ENCODE measurements at regions not wholly inside any gene's neighbourhood (a gene's known extent, or its start where the extent isn't known, plus 50 kb on each side); places are given as distances from the start of the nearest gene placed in this dataset.

GRCh38 chr7:45390180-45390579 is 184.0 kb upstream of the ADCY1 start:
- no peak overlapping the region for H3K27ac ChIP-seq (ENCODE audit: low read depth, low read length, poor library complexity, severe bottlenecking)
- H3K9me2 ChIP-seq (ENCODE audit: insufficient read depth, low read length) = no peaks in the 10 kb centered on the region
- no peak overlapping the region for H2AFZ ChIP-seq (ENCODE audit: low read length)
- TF ChIP-seq, protein P1, sequence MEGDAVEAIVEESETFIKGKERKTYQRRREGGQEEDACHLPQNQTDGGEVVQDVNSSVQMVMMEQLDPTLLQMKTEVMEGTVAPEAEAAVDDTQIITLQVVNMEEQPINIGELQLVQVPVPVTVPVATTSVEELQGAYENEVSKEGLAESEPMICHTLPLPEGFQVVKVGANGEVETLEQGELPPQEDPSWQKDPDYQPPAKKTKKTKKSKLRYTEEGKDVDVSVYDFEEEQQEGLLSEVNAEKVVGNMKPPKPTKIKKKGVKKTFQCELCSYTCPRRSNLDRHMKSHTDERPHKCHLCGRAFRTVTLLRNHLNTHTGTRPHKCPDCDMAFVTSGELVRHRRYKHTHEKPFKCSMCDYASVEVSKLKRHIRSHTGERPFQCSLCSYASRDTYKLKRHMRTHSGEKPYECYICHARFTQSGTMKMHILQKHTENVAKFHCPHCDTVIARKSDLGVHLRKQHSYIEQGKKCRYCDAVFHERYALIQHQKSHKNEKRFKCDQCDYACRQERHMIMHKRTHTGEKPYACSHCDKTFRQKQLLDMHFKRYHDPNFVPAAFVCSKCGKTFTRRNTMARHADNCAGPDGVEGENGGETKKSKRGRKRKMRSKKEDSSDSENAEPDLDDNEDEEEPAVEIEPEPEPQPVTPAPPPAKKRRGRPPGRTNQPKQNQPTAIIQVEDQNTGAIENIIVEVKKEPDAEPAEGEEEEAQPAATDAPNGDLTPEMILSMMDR (conservative IDR thresholded peaks at IDR 0.05; ENCODE audit: low read length) = no peak
- TF ChIP-seq EZH2phosphoT487 (IDR thresholded peaks at IDR 0.05; ENCODE audit: borderline replicate concordance, low read depth, low read length) = no peak
- no peak for DNase-seq (ENCODE audit: low spot score)
- H3K36me3 ChIP-seq (ENCODE audit: insufficient read depth, low read length) = no peaks in the 10 kb centered on the region
- no peaks in the 10 kb centered on the region for H3K9me3 ChIP-seq (ENCODE audit: low read length)
- BruUV-seq (replicated peaks) = no TSS peak
- no peaks in the 10 kb centered on the region for H4K20me1 ChIP-seq (ENCODE audit: insufficient read depth, low read length)
- H3K79me2 ChIP-seq (ENCODE audit: insufficient read depth, low read depth, low read length) = no peaks in the 10 kb centered on the region
- H3K4me2 ChIP-seq (ENCODE audit: low read length) = no peak overlapping the region
- H3K4me3 ChIP-seq (ENCODE audit: low read depth, low read length, poor library complexity, severe bottlenecking) = no peak overlapping the region
- ChIA-PET CTCF (ENCODE audit: unreplicated experiment) (no interaction called here), POLR2A (no interaction called here)
- intact Hi-C loops (cut with micrococcal nuclease; ENCODE audit: unreplicated experiment) = no loop called here
- no peaks in the 10 kb centered on the region for H3K4me1 ChIP-seq (ENCODE audit: insufficient read depth, low read length, poor library complexity, severe bottlenecking)

DNA sequence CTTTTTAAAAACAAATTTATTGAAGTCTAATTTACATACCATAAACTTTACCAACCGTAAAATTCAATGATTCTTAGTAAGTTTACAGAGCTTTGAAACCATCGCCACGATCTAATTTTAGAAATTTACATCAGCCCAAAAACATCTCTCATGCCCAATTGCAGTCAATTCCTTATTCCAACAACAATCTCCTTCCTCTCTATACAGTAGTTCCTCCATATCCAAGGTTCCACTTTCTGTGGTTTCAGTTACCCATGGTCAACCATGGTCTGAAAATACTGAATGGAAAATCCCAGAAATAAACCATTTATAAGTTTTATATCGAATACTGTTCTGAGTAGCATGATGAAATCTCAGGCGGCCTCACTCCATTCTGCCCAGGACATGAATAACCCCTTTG is 183.4 kb upstream of the ADCY1 start:
- Histone ChIP-seq H2AFZ (ENCODE audit: low read length) (no peak overlapping the region), H3K79me2 (ENCODE audit: insufficient read depth, low read depth, low read length) (no peaks in the 10 kb centered on the region), H4K20me1 (ENCODE audit: insufficient read depth, low read length) (no peaks in the 10 kb centered on the region), H3K4me3 (ENCODE audit: low read depth, low read length, poor library complexity, severe bottlenecking) (no peak overlapping the region), H3K36me3 (ENCODE audit: insufficient read depth, low read length) (no peaks in the 10 kb centered on the region), H3K9me2 (ENCODE audit: insufficient read depth, low read length) (no peaks in the 10 kb centered on the region), H3K4me1 (ENCODE audit: insufficient read depth, low read length, poor library complexity, severe bottlenecking) (no peaks in the 10 kb centered on the region), H3K4me2 (ENCODE audit: low read length) (no peak overlapping the region), H3K9me3 (ENCODE audit: low read length) (no peaks in the 10 kb centered on the region), H3K27ac (ENCODE audit: low read depth, low read length, poor library complexity, severe bottlenecking) (no peak overlapping the region)
- intact Hi-C loops (cut with micrococcal nuclease; ENCODE audit: unreplicated experiment) = no loop called here
- ChIA-PET POLR2A (no interaction called here), CTCF (ENCODE audit: unreplicated experiment) (no interaction called here)
- DNase-seq (ENCODE audit: low spot score) = no peak
- no TSS peak for BruUV-seq (replicated peaks)
- TF ChIP-seq, protein P1 (conservative IDR thresholded peaks at IDR 0.05; ENCODE audit: low read length) = no peak
- TF ChIP-seq EZH2phosphoT487 (IDR thresholded peaks at IDR 0.05; ENCODE audit: borderline replicate concordance, low read depth, low read length) = no peak

- TF ChIP-seq, protein P1 (conservative IDR thresholded peaks at IDR 0.05; ENCODE audit: low read length) = no peak
- no peak for TF ChIP-seq EZH2phosphoT487 (IDR thresholded peaks at IDR 0.05; ENCODE audit: borderline replicate concordance, low read depth, low read length)
- Histone ChIP-seq H3K4me2 (ENCODE audit: low read length) (no peak overlapping the region), H2AFZ (ENCODE audit: low read length) (no peak overlapping the region), H3K9me3 (ENCODE audit: low read length) (no peaks in the 10 kb centered on the region), H3K4me3 (ENCODE audit: low read depth, low read length, poor library complexity, severe bottlenecking) (no peak overlapping the region), H3K79me2 (ENCODE audit: insufficient read depth, low read depth, low read length) (no peaks in the 10 kb centered on the region), H3K9me2 (ENCODE audit: insufficient read depth, low read length) (no peaks in the 10 kb centered on the region), H3K27ac (ENCODE audit: low read depth, low read length, poor library complexity, severe bottlenecking) (no peak overlapping the region), H4K20me1 (ENCODE audit: insufficient read depth, low read length) (no peaks in the 10 kb centered on the region), H3K36me3 (ENCODE audit: insufficient read depth, low read length) (no peaks in the 10 kb centered on the region), H3K4me1 (ENCODE audit: insufficient read depth, low read length, poor library complexity, severe bottlenecking) (no peaks in the 10 kb centered on the region)
- intact Hi-C loops (cut with micrococcal nuclease; ENCODE audit: unreplicated experiment) = no loop called here
- no TSS peak for BruUV-seq (replicated peaks)
- ChIA-PET POLR2A (no interaction called here), CTCF (ENCODE audit: unreplicated experiment) (no interaction called here)
- no peak for DNase-seq (ENCODE audit: low spot score)
Measured at GRCh38 chr7:45391618-45392451, 182.3 kb upstream of the ADCY1 start.
